Mesenchymal stem cell (in vitro differentiated cells and primary cell): ENCODE measurements at regions not wholly inside any gene's neighbourhood (a gene's known extent, or its start where the extent isn't known, plus 50 kb on each side); places are given as distances from the start of the nearest gene placed in this dataset.

Experiments used
- DNase-seq: peaks from one replicate; pipeline ENCODE4 v3.0.0-alpha.2; 2013
- H2AFZ ChIP-seq: one replicate; pipeline ENCODE4 v1.6.1; 2013; ENCODE audit warnings: low read depth, mild to moderate bottlenecking, control low read depth, inconsistent platforms, low read length, moderate library complexity
- H2AK5ac ChIP-seq: 2 replicates; pipeline ENCODE4 v1.6.1; 2013; ENCODE audit warnings: low read length, moderate library complexity, mild to moderate bottlenecking, inconsistent platforms; ENCODE audit not compliant: severe bottlenecking
- H2BK120ac ChIP-seq: one replicate; pipeline ENCODE4 v1.6.1; 2013; ENCODE audit warnings: low read depth, mild to moderate bottlenecking, inconsistent platforms, low read length, moderate library complexity
- H2BK12ac ChIP-seq, 2 experiments: one replicate each; pipeline ENCODE4 v1.6.1; 2013; ENCODE audit warnings: inconsistent platforms in 2 of 2, low read length in 2 of 2, mild to moderate bottlenecking in 2 of 2, moderate library complexity in 2 of 2, control low read depth in 1 of 2
- H2BK15ac ChIP-seq: one replicate; pipeline ENCODE4 v1.6.1; 2013; ENCODE audit warnings: mild to moderate bottlenecking, low read depth, inconsistent platforms; ENCODE audit not compliant: poor library complexity, severe bottlenecking
- H2BK5ac ChIP-seq: 2 replicates; pipeline ENCODE4 v1.6.1; 2013; ENCODE audit warnings: low read depth, mild to moderate bottlenecking, low read length, control low read depth, inconsistent platforms; ENCODE audit not compliant: poor library complexity, severe bottlenecking
- H3K14ac ChIP-seq, 2 experiments: one replicate each; pipeline ENCODE4 v1.6.1; 2013; ENCODE audit warnings: inconsistent platforms in 2 of 2, low read length in 2 of 2, control low read depth in 1 of 2, mild to moderate bottlenecking in 1 of 2, moderate library complexity in 1 of 2
- H3K18ac ChIP-seq, 2 experiments: one replicate each; pipeline ENCODE4 v1.6.1; 2013; ENCODE audit warnings: inconsistent platforms in 2 of 2, low read length in 2 of 2, control low read depth in 1 of 2, low read depth in 1 of 2, mild to moderate bottlenecking in 1 of 2
- H3K23ac ChIP-seq, 2 experiments: one replicate each; pipeline ENCODE4 v1.6.1; 2013; ENCODE audit warnings: inconsistent platforms in 2 of 2, low read length in 2 of 2, mild to moderate bottlenecking in 2 of 2, moderate library complexity in 2 of 2, control low read depth in 1 of 2
- H3K27ac ChIP-seq: 2 replicates; pipeline ENCODE4 v1.5.1; 2013; ENCODE audit warnings: mild to moderate bottlenecking, moderate library complexity, low read length, control low read depth, inconsistent platforms; ENCODE audit not compliant: poor library complexity, severe bottlenecking
- H3K27me3 ChIP-seq, 2 experiments: 2 replicates each; pipeline versions ENCODE4 v1.6.1 to v1.7.0; 2013; ENCODE audit warnings: low read length in 2 of 2, mild to moderate bottlenecking in 2 of 2, moderate library complexity in 2 of 2, control low read depth in 1 of 2, inconsistent platforms in 1 of 2; ENCODE audit not compliant: control insufficient read depth in 1 of 2, insufficient read depth in 1 of 2
- H3K36me3 ChIP-seq, 2 experiments: 2 replicates each; pipeline versions ENCODE4 v1.6.1 to v1.7.0; 2013; ENCODE audit warnings: low read length in 2 of 2, control low read depth in 1 of 2, inconsistent platforms in 1 of 2, low read depth in 1 of 2, mild to moderate bottlenecking in 1 of 2; ENCODE audit not compliant: insufficient read depth in 2 of 2, control insufficient read depth in 1 of 2
- H3K4ac ChIP-seq, 2 experiments: one replicate each; pipeline ENCODE4 v1.6.1; 2013; ENCODE audit warnings: inconsistent platforms in 2 of 2, low read length in 2 of 2, mild to moderate bottlenecking in 2 of 2, moderate library complexity in 2 of 2, control low read depth in 1 of 2, low read depth in 1 of 2
- H3K4me1 ChIP-seq: 2 replicates; pipeline ENCODE4 v1.6.1; 2013; ENCODE audit warnings: low read depth, low read length, control low read depth; ENCODE audit not compliant: control insufficient read depth, insufficient read depth
- H3K4me2 ChIP-seq: 2 replicates; pipeline ENCODE4 v1.6.1; 2013; ENCODE audit warnings: low read length, mild to moderate bottlenecking, inconsistent platforms; ENCODE audit not compliant: poor library complexity, severe bottlenecking
- H3K4me3 ChIP-seq, 2 experiments: 2 replicates each; pipeline versions ENCODE4 v1.5.1 to v1.7.0; 2013; ENCODE audit warnings: low read length in 2 of 2, mild to moderate bottlenecking in 2 of 2, control low read depth in 1 of 2, low read depth in 1 of 2; ENCODE audit not compliant: insufficient read depth in 1 of 2
- H3K79me1 ChIP-seq: replicated peaks from 2 replicates; pipeline ENCODE4 v1.6.1; 2013; ENCODE audit warnings: mild to moderate bottlenecking, control low read depth, low read length, inconsistent platforms; ENCODE audit not compliant: poor library complexity, severe bottlenecking
- H3K9ac ChIP-seq: 2 replicates; pipeline ENCODE4 v1.7.0; 2013; ENCODE audit warnings: mild to moderate bottlenecking, low read length, moderate library complexity
- H3K9me3 ChIP-seq: 2 replicates; pipeline ENCODE4 v1.7.0; 2013; ENCODE audit warnings: mild to moderate bottlenecking, low read length; ENCODE audit not compliant: control insufficient read depth
- H4K8ac ChIP-seq: one replicate; pipeline ENCODE4 v1.6.1; 2013; ENCODE audit warnings: inconsistent platforms, mild to moderate bottlenecking, low read length, moderate library complexity
- H4K91ac ChIP-seq: one replicate; pipeline ENCODE4 v1.6.1; 2013; ENCODE audit warnings: mild to moderate bottlenecking, low read length, inconsistent platforms
- WGBS: methylation state at CpG from one replicate; pipeline ENCODE4 v1.1.7; 2013; ENCODE audit warnings: mixed read lengths; 5-methylcytosine and 5-hydroxymethylcytosine counted together

GRCh38 chr4:186934244-186934643 is 210.6 kb upstream of the FAT1 start:
- Histone ChIP-seq H3K23ac (no peak overlapping the region), H3K4me3 (no peak overlapping the region), H4K91ac (peak overlapping the region; percentile 37), H2BK15ac (no peak overlapping the region), H2BK5ac (no peak overlapping the region), H3K9ac (no peak overlapping the region), H4K8ac (peak overlapping the region; percentile 38), H3K27me3 (no peaks in the 10 kb centered on the region), H2AK5ac (no peak overlapping the region), H3K4ac (no peak overlapping the region), H2AFZ (no peak overlapping the region), H2BK12ac (peak overlapping the region; percentile 29 to 49), H3K14ac (no peak overlapping the region), H3K79me1 (no peaks in the 10 kb centered on the region), H3K18ac (peak overlapping the region in 1 of 2 experiments; percentile 3), H3K27ac (no peak overlapping the region), H3K9me3 (no peaks in the 10 kb centered on the region), H2BK120ac (no peak overlapping the region), H3K4me1 (peaks cover 1% of the 10 kb centered on the region), H3K36me3 (no peaks in the 10 kb centered on the region), H3K4me2 (no peak overlapping the region)
- WGBS, result 70% methylated on average over 10 of the region's 10 CpGs
- no peak for DNase-seq

- Histone ChIP-seq H4K8ac (no peak overlapping the region), H2BK15ac (no peak overlapping the region), H3K4me2 (no peak overlapping the region), H3K18ac (peak overlapping the region in 1 of 2 experiments; percentile 40), H3K14ac (peak overlapping the region in 1 of 2 experiments; percentile 13), H3K36me3 (no peaks in the 10 kb centered on the region), H3K79me1 (no peaks in the 10 kb centered on the region), H2AFZ (no peak overlapping the region), H3K9ac (no peak overlapping the region), H2BK5ac (no peak overlapping the region), H3K4me1 (peaks cover 1% of the 10 kb centered on the region), H3K4me3 (no peak overlapping the region), H4K91ac (no peak overlapping the region), H2AK5ac (peak overlapping the region; percentile 67), H3K27me3 (no peaks in the 10 kb centered on the region), H3K23ac (no peak overlapping the region), H3K27ac (no peak overlapping the region), H2BK12ac (peak overlapping the region; percentile 46 to 62), H2BK120ac (no peak overlapping the region), H3K9me3 (no peaks in the 10 kb centered on the region), H3K4ac (peak overlapping the region in 1 of 2 experiments; percentile 42)
- 95% methylated on average over 8 of the region's 8 CpGs for WGBS
- DNase-seq, result peak; percentile 53
These were observed 211.3 kb upstream of the FAT1 start for GRCh38 chr4:186934841-186935443.

- no peak overlapping the region for H2AFZ ChIP-seq
- H3K4me3 ChIP-seq, result no peak overlapping the region
- no peak overlapping the region for H3K23ac ChIP-seq
- H2BK12ac ChIP-seq, result peak overlapping the region; percentile 21 to 42
- no peak overlapping the region for H2BK5ac ChIP-seq
- no peak overlapping the region for H2BK120ac ChIP-seq
- no peak overlapping the region for H4K8ac ChIP-seq
- DNase-seq, result no peak
- no peak overlapping the region for H3K14ac ChIP-seq
- no peaks in the 10 kb centered on the region for H3K79me1 ChIP-seq
- peaks cover 1% of the 10 kb centered on the region for H3K4me1 ChIP-seq
- no peaks in the 10 kb centered on the region for H3K9me3 ChIP-seq
- no peak overlapping the region for H3K4me2 ChIP-seq
- H3K27ac ChIP-seq, result no peak overlapping the region
- H3K4ac ChIP-seq, result peak overlapping the region in 1 of 2 experiments; percentile 17
- no peaks in the 10 kb centered on the region for H3K36me3 ChIP-seq
- no peaks in the 10 kb centered on the region for H3K27me3 ChIP-seq
- H3K9ac ChIP-seq, result peak overlapping the region; percentile 89
- no peak overlapping the region for H2BK15ac ChIP-seq
- 96% methylated on average over 2 of the region's 4 CpGs for WGBS
- peak overlapping the region; percentile 34 to 46 for H3K18ac ChIP-seq
- peak overlapping the region; percentile 74 for H2AK5ac ChIP-seq
- no peak overlapping the region for H4K91ac ChIP-seq
These were observed 212.2 kb upstream of the FAT1 start for GRCh38 chr4:186935901-186936300.

GRCh38 chr4:186936496-186937375 is 213.1 kb upstream of the FAT1 start:
- Histone ChIP-seq H3K9ac (peak overlapping the region; percentile 89), H3K79me1 (no peaks in the 10 kb centered on the region), H3K14ac (no peak overlapping the region), H4K8ac (no peak overlapping the region), H3K4me1 (peaks cover 1% of the 10 kb centered on the region), H3K36me3 (no peaks in the 10 kb centered on the region), H3K27ac (peak overlapping the region; percentile 82), H3K18ac (no peak overlapping the region), H2AK5ac (no peak overlapping the region), H3K9me3 (no peaks in the 10 kb centered on the region), H3K4me2 (peak overlapping the region; percentile 10), H3K27me3 (no peaks in the 10 kb centered on the region), H2BK12ac (no peak overlapping the region), H3K23ac (no peak overlapping the region), H2AFZ (no peak overlapping the region), H2BK15ac (no peak overlapping the region), H3K4me3 (peak overlapping the region in 1 of 2 experiments; percentile 25), H3K4ac (no peak overlapping the region), H2BK120ac (no peak overlapping the region), H4K91ac (no peak overlapping the region), H2BK5ac (no peak overlapping the region)
- peak; percentile 97 for DNase-seq
- WGBS, result 10% methylated on average over 4 of the region's 9 CpGs
